ENCODE measurements at regions not wholly inside any gene's neighbourhood (a gene's known extent, or its start where the extent isn't known, plus 50 kb on each side); places are given as distances from the start of the nearest gene placed in this dataset.

- no peak overlapping the region for H3K27ac Mint-ChIP-seq
- H3K9me3 Mint-ChIP-seq = no peaks in the 10 kb centered on the region
- no peak for DNase-seq
Observed at GRCh38 chr11:134712228-134713145, 300.4 kb upstream of the B3GAT1 start.

More at GRCh38 chr11:134712228-134713145, 300.4 kb upstream of the B3GAT1 start:
- Histone ChIP-seq H3K27ac (ENCODE audit: insufficient read length, low read depth, low read length) (no peak overlapping the region), H4K20me1 (ENCODE audit: control insufficient read depth, insufficient read depth, insufficient read length) (no peaks in the 10 kb centered on the region), H3K79me1 (ENCODE audit: insufficient read depth, low read depth, low read length, poor library complexity, severe bottlenecking) (no peaks in the 10 kb centered on the region), H4K5ac (ENCODE audit: insufficient read length, low read depth, low read length) (no peak overlapping the region), H3K79me2 (ENCODE audit: insufficient read depth, low read length) (no peaks in the 10 kb centered on the region), H4K8ac (replicated peaks; ENCODE audit: insufficient read length, low read depth, low read length) (no peak overlapping the region), H3K14ac (ENCODE audit: insufficient read depth, low read length) (no peak overlapping the region), H3K18ac (ENCODE audit: insufficient read length, low read depth, low read length) (no peak overlapping the region), H2AFZ (ENCODE audit: low read length) (no peak overlapping the region), H2AK5ac (ENCODE audit: insufficient read length, low read length) (no peak overlapping the region), H2BK20ac (ENCODE audit: low read depth, low read length, poor library complexity, severe bottlenecking) (no peak overlapping the region), H3K27me3 (ENCODE audit: insufficient read depth, low read length) (no peaks in the 10 kb centered on the region), H2BK12ac (ENCODE audit: insufficient read length, low read depth, low read length) (no peak overlapping the region), H3K23me2 (ENCODE audit: insufficient read length, low read depth, low read length, poor library complexity, severe bottlenecking) (no peaks in the 10 kb centered on the region), H3K56ac (ENCODE audit: insufficient read length, low read depth, low read length) (no peak overlapping the region), H3K9ac (ENCODE audit: extremely low read depth, insufficient read length, low read length) (no peak overlapping the region), H3K4me1 (ENCODE audit: insufficient read depth, low read length) (no peaks in the 10 kb centered on the region), H3K23ac (ENCODE audit: insufficient read length, low read depth, low read length) (no peak overlapping the region), H2BK120ac (ENCODE audit: low read depth, low read length, poor library complexity, severe bottlenecking) (no peak overlapping the region), H2BK5ac (ENCODE audit: insufficient read length, low read length) (no peak overlapping the region), H3K4ac (ENCODE audit: low read depth, low read length) (no peak overlapping the region), H2BK15ac (ENCODE audit: low read depth, low read length) (no peak overlapping the region), H3T11ph (ENCODE audit: low read length) (no peak overlapping the region), H4K91ac (ENCODE audit: insufficient read length, low read depth, low read length) (no peak overlapping the region), H3K4me2 (ENCODE audit: insufficient read depth, insufficient read length, low read length) (no peak overlapping the region), H3K9me3 (ENCODE audit: control insufficient read depth, low read depth, low read length) (no peaks in the 10 kb centered on the region)
- no peak overlapping the region for H3K4me3 Mint-ChIP-seq
- no CpG with 5 or more reads among the region's 47 CpGs for WGBS (ENCODE audit: extremely low coverage, insufficient read length, low lambda C conversion rate)
- H3K27me3 Mint-ChIP-seq (ENCODE audit: low read depth) = peaks cover 22% of the 10 kb centered on the region
- TF ChIP-seq, protein P1, sequence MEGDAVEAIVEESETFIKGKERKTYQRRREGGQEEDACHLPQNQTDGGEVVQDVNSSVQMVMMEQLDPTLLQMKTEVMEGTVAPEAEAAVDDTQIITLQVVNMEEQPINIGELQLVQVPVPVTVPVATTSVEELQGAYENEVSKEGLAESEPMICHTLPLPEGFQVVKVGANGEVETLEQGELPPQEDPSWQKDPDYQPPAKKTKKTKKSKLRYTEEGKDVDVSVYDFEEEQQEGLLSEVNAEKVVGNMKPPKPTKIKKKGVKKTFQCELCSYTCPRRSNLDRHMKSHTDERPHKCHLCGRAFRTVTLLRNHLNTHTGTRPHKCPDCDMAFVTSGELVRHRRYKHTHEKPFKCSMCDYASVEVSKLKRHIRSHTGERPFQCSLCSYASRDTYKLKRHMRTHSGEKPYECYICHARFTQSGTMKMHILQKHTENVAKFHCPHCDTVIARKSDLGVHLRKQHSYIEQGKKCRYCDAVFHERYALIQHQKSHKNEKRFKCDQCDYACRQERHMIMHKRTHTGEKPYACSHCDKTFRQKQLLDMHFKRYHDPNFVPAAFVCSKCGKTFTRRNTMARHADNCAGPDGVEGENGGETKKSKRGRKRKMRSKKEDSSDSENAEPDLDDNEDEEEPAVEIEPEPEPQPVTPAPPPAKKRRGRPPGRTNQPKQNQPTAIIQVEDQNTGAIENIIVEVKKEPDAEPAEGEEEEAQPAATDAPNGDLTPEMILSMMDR (conservative IDR thresholded peaks at IDR 0.05) = peak; percentile 15; the same call in 1 of the 3 replicates
- no peaks in the 10 kb centered on the region for H3K36me3 Mint-ChIP-seq (ENCODE audit: insufficient read depth in 1 of 3, low read depth in 3 of 3)
- H3K4me1 Mint-ChIP-seq = peaks cover 4 to 10% of the 10 kb centered on the region in 2 experiments; a peak in 2 of 4 replicates
